Upper lobe of left lung (tissue), 4 donors: ENCODE measurements at regions not wholly inside any gene's neighbourhood (a gene's known extent, or its start where the extent isn't known, plus 50 kb on each side); places are given as distances from the start of the nearest gene placed in this dataset.

Source experiments
- CTCF ChIP-seq, 6 experiments: fragments of 450-650 bp in 4 of 6; fragments of 200-600 bp in 2 of 6; sonication (generic) in 2 of 6; IDR thresholded peaks; one replicate each; pipeline ENCODE4 v1.5.1; 2016 to 2019; ENCODE audit warnings: antibody characterized with exemption in 6 of 6
- EP300 ChIP-seq, 4 donors: sonication (generic); formaldehyde crosslinking; IDR thresholded peaks; one replicate each; pipeline ENCODE4 v1.5.1; 2017; ENCODE audit warnings: antibody characterized with exemption in 4 of 4, control low read depth in 2 of 4
- POLR2A ChIP-seq, 4 donors: fragments of 450-650 bp; IDR thresholded peaks; one replicate each; pipeline ENCODE4 v1.5.1; 2016 to 2017; ENCODE audit warnings: antibody characterized with exemption in 4 of 4, mild to moderate bottlenecking in 2 of 4
- POLR2AphosphoS5 ChIP-seq, 2 donors: sonication (generic); formaldehyde crosslinking; IDR thresholded peaks; one replicate each; pipeline ENCODE4 v1.5.1; 2017; ENCODE audit warnings: antibody characterized with exemption in 2 of 2

DNA sequence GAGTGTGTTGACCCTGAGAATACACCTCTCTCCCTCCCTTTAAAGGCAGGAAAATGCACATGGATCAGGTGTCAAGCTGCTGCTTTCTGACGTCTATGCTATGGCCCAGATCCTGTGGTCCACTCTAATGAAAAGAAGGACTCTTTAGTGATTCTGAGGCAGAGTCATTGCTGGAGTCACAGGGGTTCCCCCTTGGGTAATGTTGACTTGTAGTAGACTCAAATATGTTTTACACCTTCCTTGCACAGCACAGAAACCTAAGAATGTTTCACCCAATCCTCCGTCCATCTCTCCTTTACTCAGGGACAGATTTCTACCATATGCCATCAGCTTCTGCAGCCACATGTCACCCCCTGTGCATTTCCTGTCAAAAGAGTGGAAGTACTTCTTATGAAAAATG is 525.4 kb downstream of the TMEM121 start:
- TF ChIP-seq POLR2AphosphoS5 (IDR thresholded peaks at IDR 0.05), result no peak
- TF ChIP-seq POLR2A (IDR thresholded peaks at IDR 0.05), result no peak
- no peak for TF ChIP-seq CTCF (IDR thresholded peaks at IDR 0.05)
- TF ChIP-seq EP300 (IDR thresholded peaks at IDR 0.05), result no peak
